Esophagus squamous epithelium (tissue), 4 donors: ENCODE measurements at regions not wholly inside any gene's neighbourhood (a gene's known extent, or its start where the extent isn't known, plus 50 kb on each side); places are given as distances from the start of the nearest gene placed in this dataset.

Experiments used
- CTCF ChIP-seq, 6 experiments: fragments of 450-650 bp in 4 of 6; fragments of 200-600 bp in 2 of 6; sonication (generic) in 2 of 6; IDR thresholded peaks; one replicate each; pipeline ENCODE4 v1.5.1; 2016 to 2019; ENCODE audit warnings: antibody characterized with exemption in 6 of 6, mild to moderate bottlenecking in 4 of 6, moderate library complexity in 4 of 6
- POLR2A ChIP-seq, 4 donors: fragments of 450-650 bp; IDR thresholded peaks; one replicate each; pipeline ENCODE4 v1.6.1; 2017; ENCODE audit warnings: antibody characterized with exemption in 4 of 4, mild to moderate bottlenecking in 4 of 4, moderate library complexity in 3 of 4

GRCh38 chr6:143585241-143585640, 73.7 kb upstream of the FUCA2 start:
- TF ChIP-seq CTCF (IDR thresholded peaks at IDR 0.05) (no peak), POLR2A (IDR thresholded peaks at IDR 0.05) (no peak)
